ENCODE measurements at regions not wholly inside any gene's neighbourhood (a gene's known extent, or its start where the extent isn't known, plus 50 kb on each side); places are given as distances from the start of the nearest gene placed in this dataset.

DNA sequence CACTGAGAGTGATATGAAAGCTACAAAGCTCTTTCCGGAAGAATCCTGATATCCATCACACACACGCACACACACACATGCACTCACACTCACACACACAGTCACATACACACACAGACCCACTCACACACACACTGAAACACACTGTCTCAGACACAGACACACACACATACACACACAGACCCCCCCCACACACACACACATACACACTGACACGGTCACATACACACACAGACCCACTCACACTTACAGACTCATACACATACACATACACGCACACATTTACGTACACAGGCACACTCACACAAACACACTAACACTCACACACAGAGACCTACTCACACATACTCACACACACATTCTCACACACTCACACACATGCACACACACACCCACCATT is 58.6 kb downstream of the LIG4 start:
- H3K27ac ChIP-seq (ENCODE audit: low read length) = no peak overlapping the region
- no peaks in the 10 kb centered on the region for H3K27me3 ChIP-seq (ENCODE audit: control insufficient read depth in 1 of 2, insufficient read depth in 2 of 2, low read length in 2 of 2)
- no peak overlapping the region for H3K9ac ChIP-seq (ENCODE audit: low read length in 2 of 2)
- H3K4me3 ChIP-seq (ENCODE audit: low read length in 2 of 2) = no peak overlapping the region
- no peaks in the 10 kb centered on the region for H3K4me1 ChIP-seq (ENCODE audit: control insufficient read depth, insufficient read depth, low read length)
- H3K36me3 ChIP-seq (ENCODE audit: control insufficient read depth in 2 of 2, insufficient read depth in 2 of 2, low read length in 2 of 2) = no peaks in the 10 kb centered on the region
- peaks cover 0 to 3% of the 10 kb centered on the region in 2 donors for H3K9me3 ChIP-seq (ENCODE audit: control insufficient read depth in 2 of 2, low read length in 2 of 2)

GRCh38 chr13:108155185-108156106 is 59.9 kb downstream of the LIG4 start:
- Histone ChIP-seq H3K9ac (ENCODE audit: low read length in 2 of 2) (no peak overlapping the region), H3K27me3 (ENCODE audit: control insufficient read depth in 1 of 2, insufficient read depth in 2 of 2, low read length in 2 of 2) (peaks cover 0 to 4% of the 10 kb centered on the region in 2 donors), H3K4me3 (ENCODE audit: low read length in 2 of 2) (no peak overlapping the region), H3K4me1 (ENCODE audit: control insufficient read depth, insufficient read depth, low read length) (no peaks in the 10 kb centered on the region), H3K27ac (ENCODE audit: low read length) (no peak overlapping the region), H3K36me3 (ENCODE audit: control insufficient read depth in 2 of 2, insufficient read depth in 2 of 2, low read length in 2 of 2) (no peaks in the 10 kb centered on the region), H3K9me3 (ENCODE audit: control insufficient read depth in 2 of 2, low read length in 2 of 2) (peaks cover 0 to 3% of the 10 kb centered on the region in 2 donors)

GRCh38 chr13:108154421-108154858 is 60.9 kb downstream of the LIG4 start:
- H3K27me3 ChIP-seq (ENCODE audit: control insufficient read depth in 1 of 2, insufficient read depth in 2 of 2, low read length in 2 of 2) = peaks cover 0 to 4% of the 10 kb centered on the region in 2 donors
- peaks cover 0 to 3% of the 10 kb centered on the region in 2 donors for H3K9me3 ChIP-seq (ENCODE audit: control insufficient read depth in 2 of 2, low read length in 2 of 2)
- H3K27ac ChIP-seq (ENCODE audit: low read length) = no peak overlapping the region
- H3K36me3 ChIP-seq (ENCODE audit: control insufficient read depth in 2 of 2, insufficient read depth in 2 of 2, low read length in 2 of 2) = no peaks in the 10 kb centered on the region
- no peak overlapping the region for H3K4me3 ChIP-seq (ENCODE audit: low read length in 2 of 2)
- H3K4me1 ChIP-seq (ENCODE audit: control insufficient read depth, insufficient read depth, low read length) = no peaks in the 10 kb centered on the region
- no peak overlapping the region for H3K9ac ChIP-seq (ENCODE audit: low read length in 2 of 2)

DNA sequence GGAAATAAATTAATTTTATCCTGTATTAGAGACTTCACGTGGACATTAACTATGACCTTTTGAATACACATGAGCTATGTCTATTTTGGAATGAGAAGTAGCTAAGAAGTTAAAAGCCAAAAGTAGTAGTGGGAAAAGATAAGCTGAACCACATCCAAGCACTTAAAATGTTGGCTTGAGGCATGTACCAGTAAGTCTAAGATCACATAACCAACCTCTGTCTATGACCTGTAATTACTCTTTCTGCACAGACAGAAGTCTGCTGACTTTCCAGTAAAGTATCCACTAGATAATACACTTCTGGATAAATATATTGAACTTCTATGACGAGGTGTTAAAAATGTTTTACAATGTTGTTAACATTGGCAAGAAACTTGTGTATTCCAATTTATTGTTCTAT is 68.7 kb downstream of the LIG4 start:
- no peak overlapping the region for H3K4me3 ChIP-seq (ENCODE audit: low read length in 2 of 2)
- no peak overlapping the region for H3K9ac ChIP-seq (ENCODE audit: low read length in 2 of 2)
- H3K36me3 ChIP-seq (ENCODE audit: control insufficient read depth in 2 of 2, insufficient read depth in 2 of 2, low read length in 2 of 2) = no peaks in the 10 kb centered on the region
- no peaks in the 10 kb centered on the region for H3K9me3 ChIP-seq (ENCODE audit: control insufficient read depth in 2 of 2, low read length in 2 of 2)
- no peak overlapping the region for H3K27ac ChIP-seq (ENCODE audit: low read length)
- H3K27me3 ChIP-seq (ENCODE audit: control insufficient read depth in 1 of 2, insufficient read depth in 2 of 2, low read length in 2 of 2) = peaks cover 0 to 4% of the 10 kb centered on the region in 2 donors
- no peaks in the 10 kb centered on the region for H3K4me1 ChIP-seq (ENCODE audit: control insufficient read depth, insufficient read depth, low read length)

- no peaks in the 10 kb centered on the region for H3K36me3 ChIP-seq (ENCODE audit: control insufficient read depth in 2 of 2, insufficient read depth in 2 of 2, low read length in 2 of 2)
- no peak overlapping the region for H3K4me3 ChIP-seq (ENCODE audit: low read length in 2 of 2)
- H3K27ac ChIP-seq (ENCODE audit: low read length) = no peak overlapping the region
- no peaks in the 10 kb centered on the region for H3K4me1 ChIP-seq (ENCODE audit: control insufficient read depth, insufficient read depth, low read length)
- no peaks in the 10 kb centered on the region for H3K9me3 ChIP-seq (ENCODE audit: control insufficient read depth in 2 of 2, low read length in 2 of 2)
- H3K9ac ChIP-seq (ENCODE audit: low read length in 2 of 2) = no peak overlapping the region
- no peaks in the 10 kb centered on the region for H3K27me3 ChIP-seq (ENCODE audit: control insufficient read depth in 1 of 2, insufficient read depth in 2 of 2, low read length in 2 of 2)
These were observed 72.5 kb downstream of the LIG4 start for GRCh38 chr13:108142702-108143436.

DNA sequence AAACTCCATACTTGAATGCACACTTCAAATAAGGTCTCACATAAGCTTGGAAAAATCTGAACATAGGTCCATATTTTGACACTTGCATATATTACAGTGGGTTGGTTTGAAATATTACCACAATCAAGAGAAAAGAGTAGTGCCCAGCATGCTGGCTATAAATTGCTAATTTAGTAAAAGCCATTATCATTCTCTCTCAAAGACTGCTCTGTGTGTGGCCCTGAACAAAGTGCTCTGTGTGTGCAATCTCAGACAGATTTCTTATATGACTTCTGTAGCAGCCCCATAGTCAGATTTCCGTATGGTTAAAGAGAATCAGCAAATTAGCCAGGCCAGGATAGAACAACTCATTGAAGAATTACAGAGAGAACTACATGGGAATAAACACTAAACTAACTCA is 78.2 kb downstream of the LIG4 start:
- H3K9ac ChIP-seq (ENCODE audit: low read length in 2 of 2) = no peak overlapping the region
- no peaks in the 10 kb centered on the region for H3K36me3 ChIP-seq (ENCODE audit: control insufficient read depth in 2 of 2, insufficient read depth in 2 of 2, low read length in 2 of 2)
- no peaks in the 10 kb centered on the region for H3K27me3 ChIP-seq (ENCODE audit: control insufficient read depth in 1 of 2, insufficient read depth in 2 of 2, low read length in 2 of 2)
- H3K9me3 ChIP-seq (ENCODE audit: control insufficient read depth in 2 of 2, low read length in 2 of 2) = no peaks in the 10 kb centered on the region
- no peaks in the 10 kb centered on the region for H3K4me1 ChIP-seq (ENCODE audit: control insufficient read depth, insufficient read depth, low read length)
- no peak overlapping the region for H3K4me3 ChIP-seq (ENCODE audit: low read length in 2 of 2)
- H3K27ac ChIP-seq (ENCODE audit: low read length) = no peak overlapping the region

DNA sequence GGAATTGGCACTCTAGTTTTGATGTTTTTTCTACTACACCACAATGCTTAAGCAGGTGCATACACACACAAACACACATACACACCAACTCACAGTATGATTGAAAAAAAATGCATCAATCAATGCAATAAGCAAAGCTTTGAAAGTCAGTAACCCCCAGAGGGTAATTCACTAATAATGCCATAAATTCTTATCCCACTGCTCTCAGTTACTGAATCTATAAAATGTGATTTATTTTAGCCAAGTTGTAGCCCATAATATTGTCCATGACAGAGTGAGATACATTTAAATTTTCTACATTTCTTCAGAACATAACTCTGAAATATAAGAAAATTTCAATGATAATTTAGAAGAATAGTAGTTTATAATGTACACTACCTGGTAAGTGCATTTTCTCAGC is 87.9 kb downstream of the LIG4 start:
- no peaks in the 10 kb centered on the region for H3K4me1 ChIP-seq (ENCODE audit: control insufficient read depth, insufficient read depth, low read length)

DNA sequence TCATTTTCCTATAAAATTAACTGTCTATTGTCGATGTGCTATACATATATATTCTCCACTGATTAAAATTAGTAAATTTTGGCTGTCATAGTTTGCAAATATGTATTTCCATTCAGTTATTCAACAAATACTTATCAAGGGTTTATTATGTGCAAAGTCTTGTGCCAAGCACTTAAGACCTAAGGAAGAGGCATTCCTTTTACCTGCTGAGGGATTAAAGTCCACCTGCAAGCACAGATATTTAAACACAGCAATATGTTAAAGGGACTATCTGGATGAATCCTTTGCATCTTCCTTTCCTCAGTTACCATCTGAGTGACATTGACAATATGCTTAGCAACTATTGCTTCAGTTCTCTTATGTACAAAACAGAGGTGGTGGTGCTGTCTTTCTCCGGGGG is 89.3 kb downstream of the LIG4 start:
- Histone ChIP-seq H3K27ac (ENCODE audit: low read length) (no peak overlapping the region), H3K4me3 (ENCODE audit: low read length in 2 of 2) (no peak overlapping the region), H3K4me1 (ENCODE audit: control insufficient read depth, insufficient read depth, low read length) (no peaks in the 10 kb centered on the region), H3K27me3 (ENCODE audit: control insufficient read depth in 1 of 2, insufficient read depth in 2 of 2, low read length in 2 of 2) (no peaks in the 10 kb centered on the region), H3K9ac (ENCODE audit: low read length in 2 of 2) (no peak overlapping the region), H3K9me3 (ENCODE audit: control insufficient read depth in 2 of 2, low read length in 2 of 2) (no peaks in the 10 kb centered on the region), H3K36me3 (ENCODE audit: control insufficient read depth in 2 of 2, insufficient read depth in 2 of 2, low read length in 2 of 2) (no peaks in the 10 kb centered on the region)

More for the DNA sequence above, 87.9 kb downstream of the LIG4 start:
- Histone ChIP-seq H3K4me3 (ENCODE audit: low read length in 2 of 2) (no peak overlapping the region), H3K9me3 (ENCODE audit: control insufficient read depth in 2 of 2, low read length in 2 of 2) (no peaks in the 10 kb centered on the region), H3K27ac (ENCODE audit: low read length) (no peak overlapping the region), H3K9ac (ENCODE audit: low read length in 2 of 2) (no peak overlapping the region), H3K27me3 (ENCODE audit: control insufficient read depth in 1 of 2, insufficient read depth in 2 of 2, low read length in 2 of 2) (no peaks in the 10 kb centered on the region), H3K36me3 (ENCODE audit: control insufficient read depth in 2 of 2, insufficient read depth in 2 of 2, low read length in 2 of 2) (no peaks in the 10 kb centered on the region)

- Histone ChIP-seq H3K36me3 (ENCODE audit: control insufficient read depth in 2 of 2, insufficient read depth in 2 of 2, low read length in 2 of 2) (no peaks in the 10 kb centered on the region), H3K27ac (ENCODE audit: low read length) (no peak overlapping the region), H3K4me3 (ENCODE audit: low read length in 2 of 2) (no peak overlapping the region), H3K4me1 (ENCODE audit: control insufficient read depth, insufficient read depth, low read length) (no peaks in the 10 kb centered on the region), H3K9me3 (ENCODE audit: control insufficient read depth in 2 of 2, low read length in 2 of 2) (no peaks in the 10 kb centered on the region), H3K27me3 (ENCODE audit: control insufficient read depth in 1 of 2, insufficient read depth in 2 of 2, low read length in 2 of 2) (no peaks in the 10 kb centered on the region), H3K9ac (ENCODE audit: low read length in 2 of 2) (no peak overlapping the region)
These were observed 93.9 kb downstream of the LIG4 start for GRCh38 chr13:108121406-108121805.

DNA sequence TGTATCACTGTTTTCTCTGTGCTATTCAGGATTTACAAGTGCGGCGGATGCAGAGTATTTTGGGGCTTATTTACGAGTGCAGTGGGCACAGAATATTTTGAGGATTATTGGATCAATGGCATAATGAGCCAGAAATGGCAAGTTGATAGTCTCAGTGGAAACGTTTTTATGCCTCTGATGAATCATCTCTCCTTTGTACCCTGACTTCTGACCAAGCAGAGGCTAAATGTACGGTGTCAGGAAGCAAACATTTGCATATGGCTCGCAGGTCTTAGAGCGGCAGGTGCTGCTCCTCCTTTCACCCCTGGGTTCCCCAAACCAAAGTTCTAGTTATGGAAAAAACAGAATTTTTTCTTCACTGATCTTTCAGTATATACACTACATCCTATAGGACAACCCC is 94.5 kb downstream of the LIG4 start:
- no peaks in the 10 kb centered on the region for H3K36me3 ChIP-seq (ENCODE audit: control insufficient read depth in 2 of 2, insufficient read depth in 2 of 2, low read length in 2 of 2)
- H3K4me3 ChIP-seq (ENCODE audit: low read length in 2 of 2) = no peak overlapping the region
- H3K27ac ChIP-seq (ENCODE audit: low read length) = no peak overlapping the region
- no peaks in the 10 kb centered on the region for H3K27me3 ChIP-seq (ENCODE audit: control insufficient read depth in 1 of 2, insufficient read depth in 2 of 2, low read length in 2 of 2)
- no peaks in the 10 kb centered on the region for H3K9me3 ChIP-seq (ENCODE audit: control insufficient read depth in 2 of 2, low read length in 2 of 2)
- H3K9ac ChIP-seq (ENCODE audit: low read length in 2 of 2) = no peak overlapping the region
- H3K4me1 ChIP-seq (ENCODE audit: control insufficient read depth, insufficient read depth, low read length) = no peaks in the 10 kb centered on the region

DNA sequence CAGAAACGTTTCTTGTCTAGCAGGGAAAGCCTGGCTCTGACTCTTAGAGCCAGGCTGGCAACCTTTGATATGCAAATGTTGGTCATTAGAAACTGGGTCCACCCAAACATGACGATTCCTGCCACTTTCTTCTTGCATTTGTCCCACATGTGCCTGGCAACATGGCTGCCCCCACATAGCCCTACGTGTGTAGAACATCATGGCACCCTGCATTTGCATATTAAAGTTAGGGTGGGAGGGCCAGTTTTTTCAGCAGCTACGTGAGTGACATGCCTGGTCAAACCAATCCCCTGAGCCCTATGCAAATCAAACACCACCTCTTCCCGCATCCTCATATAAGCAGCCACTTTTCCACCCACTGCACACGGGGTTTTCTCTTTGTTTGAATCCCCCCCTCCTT is 95.0 kb downstream of the LIG4 start:
- no peaks in the 10 kb centered on the region for H3K27me3 ChIP-seq (ENCODE audit: control insufficient read depth in 1 of 2, insufficient read depth in 2 of 2, low read length in 2 of 2)
- H3K36me3 ChIP-seq (ENCODE audit: control insufficient read depth in 2 of 2, insufficient read depth in 2 of 2, low read length in 2 of 2) = no peaks in the 10 kb centered on the region
- H3K9ac ChIP-seq (ENCODE audit: low read length in 2 of 2) = no peak overlapping the region
- H3K9me3 ChIP-seq (ENCODE audit: control insufficient read depth in 2 of 2, low read length in 2 of 2) = no peaks in the 10 kb centered on the region
- no peak overlapping the region for H3K27ac ChIP-seq (ENCODE audit: low read length)
- H3K4me1 ChIP-seq (ENCODE audit: control insufficient read depth, insufficient read depth, low read length) = no peaks in the 10 kb centered on the region
- no peak overlapping the region for H3K4me3 ChIP-seq (ENCODE audit: low read length in 2 of 2)
